Activated CD4-positive, alpha-beta T cell treated with anti-CD3 and anti-CD28 coated beads for 24 hours (primary cell): ENCODE measurements at regions not wholly inside any gene's neighbourhood (a gene's known extent, or its start where the extent isn't known, plus 50 kb on each side); places are given as distances from the start of the nearest gene placed in this dataset.
A peak's percentile ranks its signal among the peaks of the same experiment; 100 is the strongest.

Experiments used
- DNase-seq, 2 donors: peaks; one replicate each; pipeline ENCODE4 v3.0.0-alpha.2; 2020; ENCODE audit warnings: low read depth in 2 of 2

GRCh38 chr2:129865976-129866375 is 113.5 kb upstream of the RAB6C start:
- no peak for DNase-seq

GRCh38 chr2:129866391-129866790 is 113.1 kb upstream of the RAB6C start:
- DNase-seq = no peak

- DNase-seq = no peak
Measured at GRCh38 chr2:129868151-129868550, 111.3 kb upstream of the RAB6C start.

GRCh38 chr2:129870685-129871241 is 108.7 kb upstream of the RAB6C start:
- no peak for DNase-seq

GRCh38 chr2:129872446-129872845 is 107.0 kb upstream of the RAB6C start:
- DNase-seq = no peak

- no peak for DNase-seq
Measured at GRCh38 chr2:129876541-129876940, 102.9 kb upstream of the RAB6C start.

GRCh38 chr2:129877289-129877741 is 102.2 kb upstream of the RAB6C start:
- peak; percentile 72 to 80 for DNase-seq

GRCh38 chr2:129877795-129878775 is 101.4 kb upstream of the RAB6C start:
- DNase-seq = no peak

GRCh38 chr2:129879614-129880180 is 99.8 kb upstream of the RAB6C start:
- DNase-seq = no peak

GRCh38 chr2:129880309-129880708 is 99.2 kb upstream of the RAB6C start:
- DNase-seq = no peak

- no peak for DNase-seq
Measured at GRCh38 chr2:129880971-129881370, 98.5 kb upstream of the RAB6C start.

- no peak for DNase-seq
Measured at GRCh38 chr2:129881786-129882396, 97.6 kb upstream of the RAB6C start.

GRCh38 chr2:129882476-129882875 is 97.0 kb upstream of the RAB6C start:
- no peak for DNase-seq

GRCh38 chr2:129883121-129883520 is 96.3 kb upstream of the RAB6C start:
- no peak for DNase-seq

- DNase-seq = no peak
Measured at GRCh38 chr2:129884221-129884786, 95.2 kb upstream of the RAB6C start.

- no peak for DNase-seq
Measured at GRCh38 chr2:129885735-129886134, 93.7 kb upstream of the RAB6C start.

GRCh38 chr2:129887688-129888266 is 91.7 kb upstream of the RAB6C start:
- DNase-seq = no peak

GRCh38 chr2:129888461-129888860 is 91.0 kb upstream of the RAB6C start:
- DNase-seq = no peak

GRCh38 chr2:129888896-129889295 is 90.6 kb upstream of the RAB6C start:
- no peak for DNase-seq

- no peak for DNase-seq
Measured at GRCh38 chr2:129891341-129892320, 87.8 kb upstream of the RAB6C start.
